GM23248 (cell line): ENCODE measurements at regions not wholly inside any gene's neighbourhood (a gene's known extent, or its start where the extent isn't known, plus 50 kb on each side); places are given as distances from the start of the nearest gene placed in this dataset.

ENCODE experiments used
- DNase-seq: peaks from one replicate; pipeline ENCODE4 v3.0.0-alpha.2; 2015
- H2AFZ ChIP-seq: fragments of 200-600 bp; sonication (generic); 2 replicates; pipeline ENCODE4 v1.6.1; 2016; ENCODE audit warnings: antibody characterized with exemption
- H3F3A ChIP-seq: fragments of 200-600 bp; sonication (generic); 2 replicates; pipeline ENCODE4 v1.6.1; 2016; ENCODE audit warnings: mild to moderate bottlenecking, antibody characterized with exemption, mixed run types; ENCODE audit not compliant: insufficient read depth
- H3K27ac ChIP-seq: fragments of 200-600 bp; sonication (generic); 2 replicates; pipeline ENCODE4 v1.5.1; 2016; ENCODE audit warnings: mild to moderate bottlenecking
- H3K27me3 ChIP-seq: fragments of 200-600 bp; sonication (generic); replicated peaks from 2 replicates; pipeline ENCODE4 v1.6.1; 2016; ENCODE audit warnings: mild to moderate bottlenecking; ENCODE audit not compliant: insufficient read depth
- H3K36me3 ChIP-seq: fragments of 200-600 bp; sonication (generic); 2 replicates; pipeline ENCODE4 v1.6.1; 2016; ENCODE audit warnings: low read depth, mild to moderate bottlenecking
- H3K4me1 ChIP-seq: fragments of 200-600 bp; sonication (generic); 2 replicates; pipeline ENCODE4 v1.6.1; 2016; ENCODE audit warnings: mild to moderate bottlenecking; ENCODE audit not compliant: insufficient read depth
- H3K4me2 ChIP-seq: fragments of 200-600 bp; sonication (generic); one replicate; pipeline ENCODE4 v1.6.1; 2016; ENCODE audit warnings: mild to moderate bottlenecking; ENCODE audit not compliant: unreplicated experiment
- H3K4me3 ChIP-seq: fragments of 200-600 bp; sonication (generic); 2 replicates; pipeline ENCODE4 v1.5.1; 2016; ENCODE audit warnings: mild to moderate bottlenecking
- H3K79me2 ChIP-seq: fragments of 200-600 bp; sonication (generic); 2 replicates; pipeline ENCODE4 v1.6.1; 2016; ENCODE audit warnings: mild to moderate bottlenecking; ENCODE audit not compliant: insufficient read depth
- H3K9ac ChIP-seq: fragments of 200-600 bp; sonication (generic); 2 replicates; pipeline ENCODE4 v1.6.1; 2016; ENCODE audit warnings: mild to moderate bottlenecking
- H3K9me2 ChIP-seq: fragments of 200-600 bp; sonication (generic); 2 replicates; pipeline ENCODE4 v1.6.1; 2016; ENCODE audit warnings: mixed run types, mild to moderate bottlenecking, moderate library complexity; ENCODE audit not compliant: insufficient read depth
- H3K9me3 ChIP-seq: fragments of 200-600 bp; sonication (generic); one replicate; pipeline ENCODE4 v1.6.1; 2017; ENCODE audit warnings: low read depth
- H4K20me1 ChIP-seq: fragments of 200-600 bp; sonication (generic); 2 replicates; pipeline ENCODE4 v1.6.0; 2016; ENCODE audit not compliant: insufficient read depth
- EZH2 ChIP-seq: fragments of 200-600 bp; sonication (generic); IDR thresholded peaks from 2 replicates; pipeline ENCODE4 v1.6.1; 2018; ENCODE audit warnings: antibody characterized with exemption, mild to moderate bottlenecking; ENCODE audit not compliant: insufficient read depth, poor library complexity, severe bottlenecking
- EZH2phosphoT487 ChIP-seq: fragments of 200-600 bp; sonication (generic); IDR thresholded peaks from 2 replicates; pipeline ENCODE4 v1.6.1; 2018; ENCODE audit warnings: antibody characterized with exemption, moderate library complexity, mild to moderate bottlenecking, low read depth; ENCODE audit not compliant: insufficient read depth
- WGBS, 2 experiments: methylation state at CpG; one replicate each; pipeline ENCODE4 v1.1.6; 2015 to 2017; ENCODE audit warnings: low lambda C conversion rate in 2 of 2, low coverage in 1 of 2; ENCODE audit errors: missing lambda C conversion rate in 2 of 2; 5-methylcytosine and 5-hydroxymethylcytosine counted together
- in situ Hi-C: fragments of 300-500 bp; cut with MboI; formaldehyde crosslinking; loops from 2 replicates; pipeline ENCODE4 v1.15.0; 2020

DNA sequence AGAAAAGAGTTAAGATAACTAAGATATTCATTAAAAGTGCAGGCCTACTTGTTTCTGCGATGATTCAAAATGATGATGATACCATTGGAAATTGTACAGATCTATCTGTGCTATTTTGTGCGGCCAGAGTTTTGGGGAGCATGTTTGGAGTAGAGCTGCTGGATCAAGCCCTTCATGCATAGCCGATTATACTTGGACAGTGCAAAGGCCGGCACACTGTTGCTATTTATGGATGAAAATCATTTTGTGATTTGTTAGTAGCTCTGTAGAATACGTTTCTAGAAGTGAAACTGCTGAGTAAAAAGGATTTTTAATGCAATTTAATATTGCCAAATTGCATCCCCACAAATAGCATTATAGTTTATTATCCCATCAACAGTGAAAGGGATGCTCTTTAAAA is 82.1 kb upstream of the NMUR2 start:
- Histone ChIP-seq H3K9me2 (no peaks in the 10 kb centered on the region), H3K4me2 (no peak overlapping the region), H3K4me1 (no peaks in the 10 kb centered on the region), H4K20me1 (no peaks in the 10 kb centered on the region), H3K9ac (no peak overlapping the region), H3K9me3 (no peaks in the 10 kb centered on the region), H3K36me3 (no peaks in the 10 kb centered on the region), H2AFZ (no peak overlapping the region), H3F3A (no peaks in the 10 kb centered on the region), H3K4me3 (no peak overlapping the region), H3K27me3 (no peaks in the 10 kb centered on the region), H3K79me2 (no peaks in the 10 kb centered on the region), H3K27ac (no peak overlapping the region)
- in situ Hi-C loops: loop anchor here (25.0 kb wide), 1 partner anchor 850 kb away; no protein-coding TSS in a partner anchor
- DNase-seq: no peak
- no peak for TF ChIP-seq EZH2phosphoT487
- 32 to 36% methylated on average over 5 of the region's 5 CpGs for WGBS, 2 experiments

DNA sequence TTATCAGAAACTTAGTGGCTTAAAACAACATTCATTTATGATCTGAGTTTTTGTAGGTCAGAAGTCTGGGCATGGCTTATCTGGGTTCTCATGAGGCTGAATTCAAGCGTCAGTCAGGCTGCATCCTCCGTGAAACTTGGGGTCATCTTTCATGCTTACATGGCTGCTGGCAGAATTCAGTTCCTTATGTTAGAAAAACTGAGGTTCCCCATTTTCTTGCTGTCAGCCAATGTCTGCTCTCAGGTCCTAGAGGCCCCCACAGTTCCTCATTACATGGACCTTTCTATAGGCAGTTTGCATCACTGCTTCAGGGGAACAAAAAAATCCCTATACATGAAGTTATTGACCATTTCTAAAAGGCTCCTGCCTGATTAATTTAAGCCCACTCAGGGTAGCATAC is 83.8 kb upstream of the NMUR2 start:
- no peak overlapping the region for H2AFZ ChIP-seq
- no peak overlapping the region for H3K4me3 ChIP-seq
- WGBS, 2 experiments: 13 to 24% methylated on average over 2 of the region's 2 CpGs
- no peaks in the 10 kb centered on the region for H4K20me1 ChIP-seq
- TF ChIP-seq EZH2phosphoT487: no peak
- no peak for TF ChIP-seq EZH2
- H3K4me1 ChIP-seq: no peaks in the 10 kb centered on the region
- H3K79me2 ChIP-seq: no peaks in the 10 kb centered on the region
- no peak for DNase-seq
- H3K9me3 ChIP-seq: no peaks in the 10 kb centered on the region
- no peak overlapping the region for H3K4me2 ChIP-seq
- H3F3A ChIP-seq: no peaks in the 10 kb centered on the region
- no peaks in the 10 kb centered on the region for H3K36me3 ChIP-seq
- no peak overlapping the region for H3K9ac ChIP-seq
- H3K27ac ChIP-seq: no peak overlapping the region
- no peaks in the 10 kb centered on the region for H3K9me2 ChIP-seq
- in situ Hi-C loops: loop anchor here (25.0 kb wide), 1 partner anchor 852 kb away; no protein-coding TSS in a partner anchor
- H3K27me3 ChIP-seq: no peaks in the 10 kb centered on the region

DNA sequence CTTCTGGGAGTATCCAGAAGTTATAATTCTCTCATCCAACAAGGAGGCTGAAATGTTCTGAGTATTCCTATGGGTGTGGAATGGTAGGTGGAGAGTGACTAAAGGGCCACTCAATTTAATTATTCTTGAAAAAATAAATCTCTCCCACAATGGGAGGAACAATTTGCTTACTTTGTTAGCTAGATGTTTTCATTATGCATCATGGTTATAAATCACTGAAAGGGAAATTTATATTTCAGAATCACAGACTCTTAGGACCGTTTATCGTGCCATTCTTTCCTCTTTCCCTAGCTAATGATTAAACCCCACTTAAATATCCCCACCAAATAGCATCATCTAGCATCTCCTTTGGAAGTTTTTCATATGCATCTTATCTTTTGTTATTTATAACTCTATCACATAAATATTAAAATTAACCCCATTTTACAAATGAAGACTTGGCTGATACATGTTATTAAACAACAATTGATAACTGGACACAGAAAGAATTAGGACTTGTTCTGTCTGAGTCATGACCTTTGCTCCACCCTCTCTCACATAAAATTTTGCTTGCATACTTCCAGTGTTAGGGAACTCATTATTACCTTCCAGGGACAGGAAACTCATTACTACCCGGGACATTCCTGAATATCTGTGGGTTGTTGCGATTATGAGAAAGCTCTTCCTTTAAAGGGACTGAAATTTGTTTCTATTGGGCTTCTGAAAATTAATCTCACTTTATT is 94.9 kb upstream of the NMUR2 start:
- H3K27ac ChIP-seq: no peak overlapping the region
- no peaks in the 10 kb centered on the region for H4K20me1 ChIP-seq
- in situ Hi-C loops: loop anchor here (25.0 kb wide), 1 partner anchor 863 kb away; no protein-coding TSS in a partner anchor
- DNase-seq: no peak
- no peaks in the 10 kb centered on the region for H3F3A ChIP-seq
- H3K79me2 ChIP-seq: no peaks in the 10 kb centered on the region
- no peaks in the 10 kb centered on the region for H3K36me3 ChIP-seq
- 43 to 44% methylated on average over 4 of the region's 4 CpGs for WGBS, 2 experiments
- TF ChIP-seq EZH2: no peak
- TF ChIP-seq EZH2phosphoT487: no peak
- no peak overlapping the region for H3K4me3 ChIP-seq
- no peaks in the 10 kb centered on the region for H3K9me3 ChIP-seq
- H2AFZ ChIP-seq: no peak overlapping the region
- H3K27me3 ChIP-seq: no peaks in the 10 kb centered on the region
- no peaks in the 10 kb centered on the region for H3K9me2 ChIP-seq
- H3K4me1 ChIP-seq: no peaks in the 10 kb centered on the region
- no peak overlapping the region for H3K4me2 ChIP-seq
- no peak overlapping the region for H3K9ac ChIP-seq

DNA sequence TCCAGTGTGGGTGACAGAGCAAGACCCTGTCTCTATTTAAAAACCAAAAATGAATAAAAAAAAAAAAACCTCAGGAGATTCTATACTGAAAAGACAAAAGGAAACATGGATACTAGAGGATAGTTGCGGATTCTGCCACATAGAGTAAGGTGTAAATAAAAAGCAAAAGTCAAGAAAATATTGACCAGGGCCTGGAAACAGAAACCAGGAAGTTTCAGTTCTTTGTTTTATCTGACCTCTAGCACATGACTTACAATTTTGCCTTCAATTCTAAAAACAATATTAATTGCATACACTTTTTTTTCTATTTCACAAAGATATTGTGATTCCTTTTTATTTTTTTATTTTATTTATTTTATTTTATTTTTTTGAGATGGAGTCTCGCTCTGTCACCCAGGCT is 96.2 kb upstream of the NMUR2 start:
- Histone ChIP-seq H3K9me2 (no peaks in the 10 kb centered on the region), H3K36me3 (no peaks in the 10 kb centered on the region), H3F3A (no peaks in the 10 kb centered on the region), H4K20me1 (no peaks in the 10 kb centered on the region), H3K79me2 (no peaks in the 10 kb centered on the region), H3K9me3 (no peaks in the 10 kb centered on the region), H3K27me3 (no peaks in the 10 kb centered on the region), H2AFZ (no peak overlapping the region), H3K4me2 (no peak overlapping the region), H3K27ac (no peak overlapping the region), H3K4me3 (no peak overlapping the region), H3K9ac (no peak overlapping the region), H3K4me1 (no peaks in the 10 kb centered on the region)
- in situ Hi-C loops: no loop called here
- no peak for TF ChIP-seq EZH2
- TF ChIP-seq EZH2phosphoT487: no peak
- WGBS, 2 experiments: 28 to 44% methylated on average over 2 of the region's 2 CpGs
- no peak for DNase-seq
